ENCODE measurements at regions not wholly inside any gene's neighbourhood (a gene's known extent, or its start where the extent isn't known, plus 50 kb on each side); places are given as distances from the start of the nearest gene placed in this dataset.
"Not testable (repeated sequence)": the region's sequence is repeated elsewhere in the genome, so short reads cannot be mapped to it uniquely, and the experiment has no call there.

DNA sequence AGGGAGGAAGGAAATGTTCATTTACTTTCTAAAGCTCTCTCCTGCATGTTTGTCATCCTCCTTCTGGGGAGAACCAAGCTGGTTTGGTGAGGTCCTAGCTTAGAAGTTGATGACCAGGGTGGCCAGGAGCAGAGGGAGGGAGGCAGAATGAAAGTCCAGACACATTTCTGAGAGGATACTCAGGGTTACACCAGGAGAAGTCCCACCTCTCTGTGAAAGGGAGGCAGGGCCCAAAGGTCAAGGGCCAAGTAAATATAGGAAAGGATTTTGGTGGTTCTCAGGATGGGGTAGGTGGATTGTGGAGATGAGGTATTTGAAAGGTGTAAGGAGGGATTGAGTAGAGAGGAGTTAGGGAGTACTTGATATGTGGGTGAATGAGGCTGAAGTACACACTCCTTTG lies 58.0 kb upstream of the FBXO11 start:
- no peaks in the 10 kb centered on the region for H3K9me3 ChIP-seq (ENCODE audit: low read depth, low read length)
- H3K4me3 ChIP-seq = no peak overlapping the region
- no peaks in the 10 kb centered on the region for H3K36me3 ChIP-seq (ENCODE audit: insufficient read depth, low read length)
- TF ChIP-seq FOXP2 (optimal IDR thresholded peaks at IDR 0.05; ENCODE audit: control extremely low read depth, extremely low read length, insufficient read depth) (no peak), POLR2AphosphoS5 (IDR thresholded peaks at IDR 0.05; ENCODE audit: borderline replicate concordance, low read depth, low read length) (no peak), EZH2 (IDR thresholded peaks at IDR 0.05) (no peak)
- H3K9ac ChIP-seq (ENCODE audit: insufficient read length) = no peak overlapping the region
- DNase-seq (ENCODE audit: low read depth, low spot score) = no peak
- no peak overlapping the region for H3K27ac ChIP-seq

DNA sequence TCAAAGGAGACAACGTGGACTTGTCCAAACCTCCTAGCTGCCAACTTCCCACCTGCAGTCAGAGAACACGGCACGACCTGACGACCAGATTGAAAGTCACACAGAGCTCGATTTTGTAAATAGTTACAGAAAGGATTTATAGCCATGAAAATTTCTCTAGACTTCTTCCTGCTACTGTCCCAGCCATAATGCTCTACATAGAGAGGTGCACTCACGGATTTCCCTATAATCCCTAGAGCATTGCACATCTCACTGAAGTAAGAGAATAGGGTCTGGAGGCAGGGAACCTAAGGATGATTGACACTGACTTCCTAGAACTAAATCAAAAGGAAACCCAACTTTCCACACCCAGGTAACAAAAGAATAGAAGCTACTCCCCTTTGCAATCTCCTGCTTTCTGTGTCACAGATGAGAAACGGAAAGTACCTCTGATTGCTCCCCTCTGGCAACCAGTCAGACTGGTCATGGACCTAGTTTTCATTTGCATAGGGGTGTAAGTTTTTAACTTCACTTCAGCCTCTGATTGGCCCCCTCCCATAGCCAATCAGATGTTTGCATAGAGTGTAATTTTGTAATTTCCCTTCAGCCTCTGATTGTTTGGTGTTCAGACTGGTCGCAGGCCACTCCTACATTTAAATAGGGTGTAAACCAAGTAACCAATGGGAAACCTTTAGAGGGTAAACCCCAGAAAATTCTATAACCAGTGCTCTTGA lies 58.6 kb upstream of the FBXO11 start:
- no peaks in the 10 kb centered on the region for H3K9me3 ChIP-seq (ENCODE audit: low read depth, low read length)
- H3K27ac ChIP-seq = no peak overlapping the region
- H3K36me3 ChIP-seq (ENCODE audit: insufficient read depth, low read length) = no peaks in the 10 kb centered on the region
- H3K4me3 ChIP-seq = no peak overlapping the region
- DNase-seq (ENCODE audit: low read depth, low spot score) = no peak
- H3K9ac ChIP-seq (ENCODE audit: insufficient read length) = no peak overlapping the region
- TF ChIP-seq FOXP2 (optimal IDR thresholded peaks at IDR 0.05; ENCODE audit: control extremely low read depth, extremely low read length, insufficient read depth) (no peak), POLR2AphosphoS5 (IDR thresholded peaks at IDR 0.05; ENCODE audit: borderline replicate concordance, low read depth, low read length) (no peak), EZH2 (IDR thresholded peaks at IDR 0.05) (no peak)

DNA sequence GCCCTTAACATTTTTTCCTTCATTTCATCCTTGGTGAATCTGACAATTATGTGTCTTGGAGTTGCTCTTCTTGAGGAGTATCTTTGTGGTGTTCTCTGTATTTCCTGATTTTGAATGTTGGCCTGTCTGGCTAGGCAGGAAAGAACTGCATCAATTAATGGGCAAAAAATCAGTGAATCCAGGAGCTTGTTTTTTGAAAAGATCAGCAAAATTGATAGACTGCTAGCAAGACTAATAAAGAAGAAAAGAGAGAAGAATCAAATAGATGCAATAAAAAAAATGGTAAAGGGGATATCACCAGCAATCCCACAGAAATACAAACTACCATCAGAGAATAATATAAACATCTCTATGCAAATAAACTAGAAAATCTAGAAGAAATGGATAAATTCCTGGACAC lies 70.4 kb upstream of the FBXO11 start:
- H3K9ac ChIP-seq (ENCODE audit: insufficient read length); H3K9me3 ChIP-seq (ENCODE audit: low read depth, low read length); H3K27ac ChIP-seq; H3K4me3 ChIP-seq; DNase-seq (ENCODE audit: low read depth, low spot score); H3K36me3 ChIP-seq (ENCODE audit: insufficient read depth, low read length): not testable (repeated sequence)

DNA sequence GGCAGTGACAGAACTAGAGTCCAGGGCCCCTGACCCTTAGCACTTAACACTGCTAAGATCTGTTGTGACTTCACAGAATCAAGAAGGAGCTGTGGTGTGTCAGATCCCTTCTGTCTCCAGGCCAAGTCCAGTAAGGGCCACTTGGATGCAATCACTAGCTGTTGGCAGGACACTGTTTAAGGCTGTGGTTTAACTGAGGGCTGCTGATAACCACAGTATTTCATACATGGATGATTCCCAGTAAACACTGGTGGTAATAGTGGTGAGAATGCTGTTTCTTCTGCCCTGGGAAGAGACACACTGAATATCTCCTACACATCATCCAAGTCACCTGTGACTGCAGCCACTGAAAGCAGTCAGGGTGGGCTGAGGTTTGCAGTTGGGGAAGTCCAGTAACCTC lies 77.7 kb upstream of the FBXO11 start:
- no peak for TF ChIP-seq FOXP2 (optimal IDR thresholded peaks at IDR 0.05; ENCODE audit: control extremely low read depth, extremely low read length, insufficient read depth)
- TF ChIP-seq EZH2 (IDR thresholded peaks at IDR 0.05) = no peak
- no peak for TF ChIP-seq POLR2AphosphoS5 (IDR thresholded peaks at IDR 0.05; ENCODE audit: borderline replicate concordance, low read depth, low read length)
- Histone ChIP-seq H3K36me3 (ENCODE audit: insufficient read depth, low read length) (no peaks in the 10 kb centered on the region), H3K9me3 (ENCODE audit: low read depth, low read length) (no peaks in the 10 kb centered on the region), H3K4me3 (no peak overlapping the region), H3K27ac (no peak overlapping the region), H3K9ac (ENCODE audit: insufficient read length) (no peak overlapping the region)
- no peak for DNase-seq (ENCODE audit: low read depth, low spot score)

DNA sequence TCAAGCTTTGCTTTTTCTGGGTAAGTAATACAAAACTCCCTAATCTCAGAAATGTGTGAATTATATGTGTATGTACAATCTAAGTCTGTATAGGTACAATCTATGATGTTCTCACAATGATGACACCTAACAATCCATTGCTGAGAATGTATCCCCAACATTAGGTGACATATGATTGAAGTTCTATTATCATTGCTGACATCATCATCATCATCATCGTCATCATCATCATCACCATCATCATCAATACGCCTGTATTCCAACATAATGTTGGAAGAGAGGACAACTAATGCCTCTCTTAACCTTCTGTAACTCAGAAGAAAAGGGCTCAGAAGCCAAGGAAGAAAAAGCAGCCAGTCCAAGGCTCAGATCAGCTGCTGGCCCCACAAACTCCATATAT lies 84.2 kb upstream of the FBXO11 start:
- Histone ChIP-seq H3K9ac (ENCODE audit: insufficient read length) (no peak overlapping the region), H3K4me3 (no peak overlapping the region), H3K36me3 (ENCODE audit: insufficient read depth, low read length) (no peaks in the 10 kb centered on the region), H3K27ac (no peak overlapping the region), H3K9me3 (ENCODE audit: low read depth, low read length) (no peaks in the 10 kb centered on the region)
- TF ChIP-seq POLR2AphosphoS5 (IDR thresholded peaks at IDR 0.05; ENCODE audit: borderline replicate concordance, low read depth, low read length) (no peak), EZH2 (IDR thresholded peaks at IDR 0.05) (no peak), FOXP2 (optimal IDR thresholded peaks at IDR 0.05; ENCODE audit: control extremely low read depth, extremely low read length, insufficient read depth) (no peak)
- DNase-seq (ENCODE audit: low read depth, low spot score) = no peak

DNA sequence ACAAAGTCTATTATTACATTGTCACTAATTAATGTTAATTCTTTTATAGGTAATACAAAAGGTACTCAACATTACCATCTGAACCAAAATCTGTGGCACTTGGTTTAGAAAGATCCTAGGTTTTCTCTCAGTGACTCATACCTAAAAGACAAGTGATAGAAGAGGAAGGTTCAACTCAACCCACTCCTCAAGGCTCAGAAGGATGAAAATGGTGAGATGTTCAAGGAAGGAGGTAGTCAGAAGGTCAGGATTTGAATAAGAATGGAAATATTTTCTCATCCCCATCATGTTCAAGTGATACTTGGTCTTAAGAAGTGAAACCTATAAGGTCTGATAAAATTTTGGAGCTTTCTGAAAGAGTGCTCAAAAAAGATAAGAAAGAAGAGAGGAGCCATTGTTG lies 86.4 kb upstream of the FBXO11 start:
- Histone ChIP-seq H3K4me3 (no peak overlapping the region), H3K27ac (no peak overlapping the region), H3K9me3 (ENCODE audit: low read depth, low read length) (no peaks in the 10 kb centered on the region), H3K36me3 (ENCODE audit: insufficient read depth, low read length) (no peaks in the 10 kb centered on the region), H3K9ac (ENCODE audit: insufficient read length) (no peak overlapping the region)
- no peak for TF ChIP-seq POLR2AphosphoS5 (IDR thresholded peaks at IDR 0.05; ENCODE audit: borderline replicate concordance, low read depth, low read length)
- no peak for DNase-seq (ENCODE audit: low read depth, low spot score)

DNA sequence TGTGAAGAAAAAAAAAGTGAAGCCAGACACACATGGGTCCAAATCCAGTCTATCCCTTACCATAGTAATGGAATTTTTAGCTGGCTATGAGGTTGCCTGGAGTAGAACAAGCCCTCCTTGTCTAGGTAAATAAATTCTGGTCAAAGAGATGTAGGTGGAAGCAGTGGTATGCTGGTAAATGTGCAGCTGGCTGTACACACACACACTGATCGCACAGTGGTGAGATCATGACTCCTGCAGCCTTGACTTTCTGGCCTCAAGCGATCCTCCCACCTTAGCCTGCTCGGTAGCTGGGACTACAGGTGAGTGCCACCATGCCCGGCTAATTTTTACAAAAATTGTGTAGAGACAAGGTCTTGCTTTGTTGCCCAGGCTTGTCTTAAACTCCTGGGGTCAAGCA lies 90.5 kb upstream of the FBXO11 start:
- H3K27ac ChIP-seq = no peak overlapping the region
- H3K9me3 ChIP-seq (ENCODE audit: low read depth, low read length) = no peaks in the 10 kb centered on the region
- TF ChIP-seq FOXP2 (optimal IDR thresholded peaks at IDR 0.05; ENCODE audit: control extremely low read depth, extremely low read length, insufficient read depth) (no peak), POLR2AphosphoS5 (IDR thresholded peaks at IDR 0.05; ENCODE audit: borderline replicate concordance, low read depth, low read length) (no peak), EZH2 (IDR thresholded peaks at IDR 0.05) (no peak)
- DNase-seq (ENCODE audit: low read depth, low spot score) = no peak
- no peaks in the 10 kb centered on the region for H3K36me3 ChIP-seq (ENCODE audit: insufficient read depth, low read length)
- no peak overlapping the region for H3K9ac ChIP-seq (ENCODE audit: insufficient read length)
- H3K4me3 ChIP-seq = no peak overlapping the region

DNA sequence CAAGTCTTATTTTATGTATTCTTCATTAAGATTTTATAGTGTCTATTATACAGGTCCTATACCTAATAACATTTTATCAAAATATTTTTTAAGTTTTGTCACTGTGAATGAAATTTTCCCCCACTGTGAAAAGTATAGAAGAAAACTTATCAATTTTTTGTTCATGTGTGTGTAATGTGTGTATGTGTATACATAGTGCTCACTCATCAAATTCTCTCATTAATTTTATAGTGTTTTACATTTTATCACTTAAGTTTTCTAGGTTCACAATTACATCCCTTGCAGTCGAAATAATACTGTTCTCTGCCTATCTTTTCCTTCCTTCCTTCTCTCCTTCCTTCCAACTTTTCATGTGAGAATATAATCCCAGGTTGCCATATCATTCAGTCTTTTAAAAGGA lies 93.2 kb upstream of the FBXO11 start:
- no peak for DNase-seq (ENCODE audit: low read depth, low spot score)
- Histone ChIP-seq H3K9me3 (ENCODE audit: low read depth, low read length) (no peaks in the 10 kb centered on the region), H3K27ac (no peak overlapping the region), H3K9ac (ENCODE audit: insufficient read length) (no peak overlapping the region), H3K36me3 (ENCODE audit: insufficient read depth, low read length) (no peaks in the 10 kb centered on the region), H3K4me3 (no peak overlapping the region)
- TF ChIP-seq POLR2AphosphoS5 (IDR thresholded peaks at IDR 0.05; ENCODE audit: borderline replicate concordance, low read depth, low read length) = no peak
- no peak for TF ChIP-seq FOXP2 (optimal IDR thresholded peaks at IDR 0.05; ENCODE audit: control extremely low read depth, extremely low read length, insufficient read depth)
- no peak for TF ChIP-seq EZH2 (IDR thresholded peaks at IDR 0.05)

DNA sequence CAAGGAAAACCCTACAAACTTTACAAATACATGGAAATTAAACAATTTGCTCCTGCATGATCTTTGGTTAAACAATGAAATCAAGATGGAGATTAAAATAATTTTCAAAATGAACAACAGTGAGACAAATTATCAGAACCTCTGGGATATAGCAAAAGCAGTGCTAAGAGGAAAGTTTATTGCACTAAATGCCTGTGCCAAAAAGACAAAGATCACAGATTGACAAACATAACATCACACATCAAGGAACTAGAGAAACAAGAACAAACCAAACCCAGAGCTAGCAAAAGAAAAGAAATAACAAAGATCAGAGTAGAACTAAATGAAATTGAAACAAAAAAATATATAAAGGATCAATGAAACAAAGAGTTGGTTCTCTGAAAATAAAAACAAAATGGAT lies 95.2 kb upstream of the FBXO11 start:
- no peak for TF ChIP-seq POLR2AphosphoS5 (IDR thresholded peaks at IDR 0.05; ENCODE audit: borderline replicate concordance, low read depth, low read length)
- TF ChIP-seq EZH2 (IDR thresholded peaks at IDR 0.05) = no peak
- no peak for TF ChIP-seq FOXP2 (optimal IDR thresholded peaks at IDR 0.05; ENCODE audit: control extremely low read depth, extremely low read length, insufficient read depth)
- no peak for DNase-seq (ENCODE audit: low read depth, low spot score)
- H3K4me3 ChIP-seq = no peak overlapping the region
- H3K9me3 ChIP-seq (ENCODE audit: low read depth, low read length) = no peaks in the 10 kb centered on the region
- H3K27ac ChIP-seq = no peak overlapping the region
- no peaks in the 10 kb centered on the region for H3K36me3 ChIP-seq (ENCODE audit: insufficient read depth, low read length)
- H3K9ac ChIP-seq (ENCODE audit: insufficient read length) = no peak overlapping the region

Measured in SK-N-MC (cell line).